GM12873 (cell line): ENCODE measurements at regions not wholly inside any gene's neighbourhood (a gene's known extent, or its start where the extent isn't known, plus 50 kb on each side); places are given as distances from the start of the nearest gene placed in this dataset.
A peak's percentile ranks its signal among the peaks of the same experiment; 100 is the strongest.

ENCODE experiments used
- CTCF ChIP-seq: IDR thresholded peaks from 2 replicates; pipeline ENCODE4 v1.5.1; 2012; ENCODE audit warnings: low read depth, mild to moderate bottlenecking, moderate library complexity, low read length, control low read depth; ENCODE audit not compliant: insufficient read depth; ENCODE audit errors: missing control alignments

- no peak for TF ChIP-seq CTCF
Observed at GRCh38 chr7:35967366-35968139, 166.7 kb downstream of the SEPTIN7 start.

- TF ChIP-seq CTCF = no peak
Observed at GRCh38 chr7:35968140-35968940, 167.5 kb downstream of the SEPTIN7 start.

GRCh38 chr7:35969066-35969465 is 168.2 kb downstream of the SEPTIN7 start:
- no peak for TF ChIP-seq CTCF

GRCh38 chr7:35970458-35970857 is 169.6 kb downstream of the SEPTIN7 start:
- TF ChIP-seq CTCF = no peak

- TF ChIP-seq CTCF = peak; percentile 27
Observed at GRCh38 chr7:35971133-35971891, 170.5 kb downstream of the SEPTIN7 start.

GRCh38 chr7:35975851-35976454 is 175.1 kb downstream of the SEPTIN7 start:
- peak; percentile 84 for TF ChIP-seq CTCF

- no peak for TF ChIP-seq CTCF
Observed at GRCh38 chr7:35982600-35982999, 170.5 kb upstream of the EEPD1 start.
